Activated CD4-positive, alpha-beta T cell treated with anti-CD3 and anti-CD28 coated beads for 36 hours (primary cell): ENCODE measurements at regions not wholly inside any gene's neighbourhood (a gene's known extent, or its start where the extent isn't known, plus 50 kb on each side); places are given as distances from the start of the nearest gene placed in this dataset.

Experiments used
- ATAC-seq: fragments of 200-7000 bp; cut with Tn5 transposase; one replicate; pipeline ENCODE4 v1.10.0; 2021; ENCODE audit warnings: mild to moderate bottlenecking, moderate library complexity
- CTCF ChIA-PET: fragments of 350-600 bp; sonication (Branson Sonifier 250); formaldehyde crosslinking; loops from one replicate; lab custom pipeline; 2021; ENCODE audit warnings: antibody characterized with exemption; lab: Charles Lee
- POLR2A ChIA-PET: fragments of 350-600 bp; sonication (Branson Sonifier 250); formaldehyde crosslinking; loops from one replicate; lab custom pipeline; 2021; ENCODE audit warnings: antibody characterized with exemption, inconsistent platforms; lab: Charles Lee
- DNase-seq: peaks from one replicate; pipeline ENCODE4 v3.0.0-alpha.2; 2020
- H3K27ac Mint-ChIP-seq: one replicate; pipeline ENCODE4 v1.8.0; 2021; ENCODE audit warnings: mixed read lengths
- H3K27me3 Mint-ChIP-seq: one replicate; pipeline ENCODE4 v1.8.0; 2021; ENCODE audit warnings: mixed read lengths
- H3K36me3 Mint-ChIP-seq: one replicate; pipeline ENCODE4 v1.8.0; 2021; ENCODE audit warnings: low read depth, mixed read lengths
- H3K4me1 Mint-ChIP-seq: one replicate; pipeline ENCODE4 v1.8.0; 2021; ENCODE audit warnings: mixed read lengths
- H3K4me3 Mint-ChIP-seq: one replicate; pipeline ENCODE4 v1.8.0; 2021; ENCODE audit warnings: mild to moderate bottlenecking, moderate library complexity, mixed read lengths
- H3K9me3 Mint-ChIP-seq: one replicate; pipeline ENCODE4 v1.8.0; 2021; ENCODE audit warnings: low read depth, mixed read lengths
- intact Hi-C, 2 experiments: fragments of 100-400 bp; cut with DNase I in 1 of 2; cut with micrococcal nuclease in 1 of 2; formaldehyde crosslinking; loops; one replicate each; pipeline versions ENCODE4 v1.14.2 to v1.15.1; 2022 to 2024; cut with DNase I, micrococcal nuclease

DNA sequence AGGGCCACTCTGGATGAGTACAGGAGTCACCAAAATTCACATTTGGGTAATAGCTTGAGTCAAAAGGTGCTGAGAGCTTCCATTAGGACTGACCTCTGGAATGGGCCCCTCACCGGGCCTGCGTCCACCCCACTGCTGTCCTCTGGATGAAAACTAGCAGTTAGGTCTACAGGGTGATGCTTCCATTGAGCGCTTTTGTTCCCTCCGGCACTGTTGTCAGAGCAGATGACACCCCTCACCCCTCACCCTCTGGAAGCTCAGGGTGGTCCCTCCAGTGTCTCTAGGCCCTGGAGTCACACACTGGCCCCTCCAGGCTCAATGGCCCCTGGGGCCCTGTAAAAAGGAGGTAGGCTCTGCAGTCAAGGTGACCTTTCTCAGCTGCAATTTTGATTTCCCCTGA is 187.8 kb upstream of the GPR12 start:
- H3K36me3 Mint-ChIP-seq, result no peaks in the 10 kb centered on the region
- H3K4me1 Mint-ChIP-seq, result no peaks in the 10 kb centered on the region
- no peaks in the 10 kb centered on the region for H3K9me3 Mint-ChIP-seq
- POLR2A ChIA-PET, result no interaction called here
- intact Hi-C loops, result no loop called here
- H3K4me3 Mint-ChIP-seq, result no peak overlapping the region
- ATAC-seq (no peak), DNase-seq (no peak)
- H3K27ac Mint-ChIP-seq, result no peak overlapping the region
- CTCF ChIA-PET, result interaction anchor here (0.6 to 0.7 kb wide), 2 partner anchors 88 to 878 kb away, joined by 3 read pairs; no protein-coding TSS in a partner anchor
- no peaks in the 10 kb centered on the region for H3K27me3 Mint-ChIP-seq

DNA sequence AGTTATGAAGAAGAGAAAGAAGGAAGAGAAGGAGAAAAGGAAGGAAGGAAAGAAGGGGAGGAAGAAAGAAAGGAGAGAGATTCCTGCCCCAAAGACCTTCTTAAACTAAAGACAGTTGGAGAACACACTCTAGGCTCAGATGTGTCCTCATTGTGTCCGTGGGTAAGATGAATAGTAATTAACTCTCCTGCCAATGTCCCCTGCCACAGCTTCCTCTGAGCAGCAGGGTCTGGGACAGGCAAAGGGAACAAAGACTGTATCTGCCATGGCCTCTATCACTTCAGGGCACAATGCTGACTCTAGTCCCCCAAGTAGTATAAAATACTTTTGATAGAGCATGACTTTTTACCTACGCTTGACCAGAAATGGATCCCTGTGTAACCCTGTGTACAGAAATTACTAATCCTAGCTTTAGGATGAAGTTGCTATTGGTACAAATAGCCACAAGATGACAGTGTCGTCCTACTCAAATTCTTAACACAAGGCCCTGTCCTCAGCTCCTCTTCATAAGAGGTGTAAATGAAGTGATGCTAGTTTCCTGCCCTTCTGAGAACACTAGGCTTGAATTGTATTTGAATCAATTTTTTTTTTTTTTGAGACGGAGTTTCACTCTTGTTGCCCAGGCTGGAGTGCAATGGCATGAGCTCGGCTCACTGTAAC is 186.2 kb upstream of the GPR12 start:
- Mint-ChIP-seq H3K9me3 (no peaks in the 10 kb centered on the region), H3K4me1 (no peaks in the 10 kb centered on the region), H3K36me3 (no peaks in the 10 kb centered on the region), H3K27me3 (peaks cover 4% of the 10 kb centered on the region), H3K4me3 (no peak overlapping the region), H3K27ac (no peak overlapping the region)
- intact Hi-C loops, result loop anchor here in 1 of 2 experiments (1.0 to 2.0 kb wide), 2 partner anchors 38 to 412 kb away; no protein-coding TSS in a partner anchor
- DNase-seq (no peak), ATAC-seq (peak; percentile 69)
- POLR2A ChIA-PET, result interaction anchor here (0.7 to 0.8 kb wide), 2 partner anchors 39 to 314 kb away, joined by 3 to 4 read pairs; no protein-coding TSS in a partner anchor
- CTCF ChIA-PET, result interaction anchor here (0.6 to 3.2 kb wide), 17 partner anchors 10 to 883 kb away, joined by 3 to 24 read pairs (median 4); partner anchors contain the start of gene RASL11A

DNA sequence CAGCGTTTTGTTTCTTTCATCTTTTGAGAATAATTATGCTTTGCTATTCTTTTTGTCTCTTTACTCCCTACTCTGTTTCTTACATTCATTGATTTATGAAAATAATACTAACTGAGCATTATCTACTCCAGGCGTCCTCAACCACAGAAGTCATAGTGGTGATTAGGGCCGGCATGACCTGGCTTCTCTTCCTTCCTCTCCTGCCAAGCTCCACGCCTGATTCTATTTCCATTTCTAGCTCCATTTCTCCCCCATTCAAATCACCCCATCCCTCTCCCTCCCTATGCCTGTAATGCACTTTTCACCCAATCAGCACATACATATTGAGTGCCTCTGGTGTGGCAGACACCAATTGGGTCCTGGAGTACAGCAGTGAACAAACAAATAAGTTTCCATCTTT is 183.2 kb upstream of the GPR12 start:
- Mint-ChIP-seq H3K27me3 (peaks cover 4% of the 10 kb centered on the region), H3K4me3 (no peak overlapping the region), H3K36me3 (no peaks in the 10 kb centered on the region), H3K27ac (no peak overlapping the region), H3K9me3 (no peaks in the 10 kb centered on the region), H3K4me1 (peaks cover 4% of the 10 kb centered on the region)
- POLR2A ChIA-PET, result no interaction called here
- CTCF ChIA-PET, result interaction anchor here (0.7 to 3.3 kb wide), 2 partner anchors 14 to 21 kb away, joined by 4 to 12 read pairs; no protein-coding TSS in a partner anchor
- ATAC-seq, result no peak
- DNase-seq, result no peak
- intact Hi-C loops, result no loop called here

GRCh38 chr13:26942184-26942583 is 181.6 kb upstream of the GPR12 start:
- H3K27me3 Mint-ChIP-seq, result peaks cover 4% of the 10 kb centered on the region
- POLR2A ChIA-PET, result no interaction called here
- ATAC-seq, result no peak
- H3K27ac Mint-ChIP-seq, result no peak overlapping the region
- intact Hi-C loops, result no loop called here
- H3K36me3 Mint-ChIP-seq, result no peaks in the 10 kb centered on the region
- H3K4me1 Mint-ChIP-seq, result peaks cover 4% of the 10 kb centered on the region
- DNase-seq, result no peak
- H3K9me3 Mint-ChIP-seq, result no peaks in the 10 kb centered on the region
- no peak overlapping the region for H3K4me3 Mint-ChIP-seq
- CTCF ChIA-PET, result interaction anchor here (0.6 to 3.3 kb wide), 5 partner anchors 12 to 927 kb away, joined by 3 to 12 read pairs (median 3); no protein-coding TSS in a partner anchor

- Mint-ChIP-seq H3K4me1 (peaks cover 4% of the 10 kb centered on the region), H3K27ac (no peak overlapping the region), H3K27me3 (peaks cover 4% of the 10 kb centered on the region), H3K36me3 (no peaks in the 10 kb centered on the region), H3K9me3 (no peaks in the 10 kb centered on the region), H3K4me3 (no peak overlapping the region)
- ATAC-seq (peak; percentile 100), DNase-seq (peak; percentile 32)
- POLR2A ChIA-PET, result no interaction called here
- intact Hi-C loops, result no loop called here
- CTCF ChIA-PET, result interaction anchor here (0.6 to 3.3 kb wide), 10 partner anchors 11 to 1973 kb away, joined by 3 to 12 read pairs (median 3); no protein-coding TSS in a partner anchor
Observed at GRCh38 chr13:26941345-26942174, 181.0 kb upstream of the GPR12 start.

DNA sequence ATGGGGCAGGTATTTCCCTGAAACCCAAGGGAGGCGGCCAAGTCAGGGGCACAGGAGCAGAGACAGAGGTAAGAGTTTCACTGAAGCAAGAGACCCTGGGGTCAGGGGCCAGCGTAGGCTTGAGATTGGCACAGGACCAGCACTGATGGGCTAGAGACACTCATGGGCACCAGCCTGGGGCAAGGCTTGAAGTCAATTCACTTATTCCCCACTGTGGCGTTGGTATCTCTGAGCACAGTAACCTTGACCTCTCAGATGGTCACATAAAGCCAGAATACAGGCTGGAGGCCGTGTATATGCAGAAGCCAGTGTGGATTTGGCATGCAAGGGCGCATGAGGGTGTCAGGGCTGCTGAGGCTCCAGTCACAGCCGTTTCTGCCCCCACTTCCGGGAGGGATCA is 173.5 kb upstream of the GPR12 start:
- no peak for DNase-seq
- ChIA-PET CTCF (no interaction called here), POLR2A (no interaction called here)
- Mint-ChIP-seq H3K36me3 (no peaks in the 10 kb centered on the region), H3K27me3 (no peaks in the 10 kb centered on the region), H3K4me1 (no peaks in the 10 kb centered on the region), H3K4me3 (no peak overlapping the region), H3K9me3 (no peaks in the 10 kb centered on the region), H3K27ac (no peak overlapping the region)
- intact Hi-C loops, result loop anchor here (5.0 to 10.0 kb wide), 2 partner anchors 227 to 749 kb away; no protein-coding TSS in a partner anchor
- ATAC-seq, result no peak

DNA sequence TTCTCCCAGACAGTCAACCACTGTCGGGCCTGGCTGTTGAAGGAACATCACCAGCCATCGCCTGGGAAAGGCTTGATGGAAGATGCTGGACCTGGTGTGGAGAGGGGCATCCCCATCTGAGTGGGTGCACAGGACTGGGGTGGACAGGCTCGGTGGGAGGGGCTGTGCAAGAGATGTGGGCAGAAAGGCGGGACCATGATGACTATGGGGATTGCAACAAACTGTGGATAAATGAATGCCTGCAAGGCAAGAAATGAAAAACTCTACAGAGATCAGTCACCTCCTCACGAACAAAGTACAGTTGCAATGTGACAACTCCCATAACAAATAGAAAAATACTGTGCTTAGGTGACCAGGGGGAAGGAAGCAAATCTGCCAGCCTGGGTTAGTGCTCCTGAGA is 171.9 kb upstream of the GPR12 start:
- POLR2A ChIA-PET, result no interaction called here
- no peak for ATAC-seq
- Mint-ChIP-seq H3K36me3 (no peaks in the 10 kb centered on the region), H3K27ac (no peak overlapping the region), H3K4me3 (no peak overlapping the region), H3K4me1 (no peaks in the 10 kb centered on the region), H3K27me3 (no peaks in the 10 kb centered on the region), H3K9me3 (no peaks in the 10 kb centered on the region)
- intact Hi-C loops, result loop anchor here (5.0 to 10.0 kb wide), 2 partner anchors 225 to 748 kb away; no protein-coding TSS in a partner anchor
- CTCF ChIA-PET, result no interaction called here
- DNase-seq, result no peak

- Mint-ChIP-seq H3K4me3 (no peak overlapping the region), H3K36me3 (no peaks in the 10 kb centered on the region), H3K4me1 (no peaks in the 10 kb centered on the region), H3K9me3 (no peaks in the 10 kb centered on the region), H3K27ac (no peak overlapping the region), H3K27me3 (peaks cover 3% of the 10 kb centered on the region)
- ChIA-PET POLR2A (no interaction called here), CTCF (interaction anchor here (0.6 to 2.0 kb wide), 23 partner anchors 10 to 1093 kb away, joined by 3 to 12 read pairs (median 3); no protein-coding TSS in a partner anchor)
- intact Hi-C loops, result loop anchor here (1.0 to 10.0 kb wide), 5 partner anchors 57 to 745 kb away; no protein-coding TSS in a partner anchor
- ATAC-seq (peak; percentile 72), DNase-seq (peak; percentile 85)
Observed at GRCh38 chr13:26929971-26930730, 169.6 kb upstream of the GPR12 start.

GRCh38 chr13:26927511-26927910 is 166.9 kb upstream of the GPR12 start:
- Mint-ChIP-seq H3K36me3 (no peaks in the 10 kb centered on the region), H3K27me3 (peaks cover 14% of the 10 kb centered on the region)
- POLR2A ChIA-PET, result no interaction called here

GRCh38 chr13:26926371-26926770 is 165.8 kb upstream of the GPR12 start:
- no peaks in the 10 kb centered on the region for H3K4me1 Mint-ChIP-seq
- POLR2A ChIA-PET, result no interaction called here
- no peak overlapping the region for H3K27ac Mint-ChIP-seq
- intact Hi-C loops, result loop anchor here in 1 of 2 experiments (10.0 kb wide), 1 partner anchor 442 kb away; no protein-coding TSS in a partner anchor
- no peak overlapping the region for H3K4me3 Mint-ChIP-seq
- DNase-seq, result no peak
- H3K27me3 Mint-ChIP-seq, result peaks cover 14% of the 10 kb centered on the region
- no peak for ATAC-seq
- no peaks in the 10 kb centered on the region for H3K9me3 Mint-ChIP-seq
- H3K36me3 Mint-ChIP-seq, result no peaks in the 10 kb centered on the region
- CTCF ChIA-PET, result no interaction called here

More at GRCh38 chr13:26927511-26927910, 166.9 kb upstream of the GPR12 start:
- CTCF ChIA-PET, result interaction anchor here (2.2 kb wide), 1 partner anchor 13 kb away, joined by 11 read pairs; no protein-coding TSS in a partner anchor
- intact Hi-C loops, result loop anchor here in 1 of 2 experiments (10.0 kb wide), 1 partner anchor 443 kb away; no protein-coding TSS in a partner anchor
- no peaks in the 10 kb centered on the region for H3K4me1 Mint-ChIP-seq
- ATAC-seq (no peak), DNase-seq (no peak)
- H3K4me3 Mint-ChIP-seq, result no peak overlapping the region
- H3K27ac Mint-ChIP-seq, result no peak overlapping the region
- H3K9me3 Mint-ChIP-seq, result no peaks in the 10 kb centered on the region
